SK-N-SH (cell line): ENCODE measurements at regions not wholly inside any gene's neighbourhood (a gene's known extent, or its start where the extent isn't known, plus 50 kb on each side); places are given as distances from the start of the nearest gene placed in this dataset.

Experiments
- CTCF ChIA-PET: fragments of 300-600, 350-600 bp; formaldehyde crosslinking; extraction: SDS; loops from one replicate; lab custom pipeline; 2021; lab: Yijun Ruan, JAX
- POLR2A ChIA-PET: fragments of 350-600 bp; sonication (Branson Sonifier 250); formaldehyde crosslinking; extraction: SDS; loops from one replicate; lab custom pipeline; 2020; ENCODE audit warnings: antibody characterized with exemption, inconsistent platforms; lab: Yijun Ruan, JAX
- DNase-seq: peaks from one replicate; pipeline ENCODE4 v3.0.0; 2012
- H2AFZ ChIP-seq: fragments of 200-600 bp; sonication (generic); 2 replicates; pipeline ENCODE4 v1.8.1; 2016; ENCODE audit warnings: antibody characterized with exemption, mild to moderate bottlenecking, low read depth
- H3F3A ChIP-seq: fragments of 200-600 bp; sonication (generic); replicated peaks from 2 replicates; pipeline ENCODE3; 2016; ENCODE audit warnings: antibody characterized with exemption, mild to moderate bottlenecking; ENCODE audit not compliant: insufficient read depth
- H3K27ac ChIP-seq, 2 experiments: fragments of 200-500 bp in 1 of 2; fragments of 200-600 bp in 1 of 2; sonication (Bioruptor generic) in 1 of 2; sonication (generic), shearing (Covaris generic) in 1 of 2; 2 replicates each; pipeline versions ENCODE4 v1.5.1 to v1.6.1; 2014 to 2016; ENCODE audit warnings: low read depth in 2 of 2, inconsistent platforms in 1 of 2, low read length in 1 of 2, mild to moderate bottlenecking in 1 of 2, mixed read lengths in 1 of 2
- H3K27me3 ChIP-seq: fragments of 200-600 bp; sonication (generic), shearing (Covaris generic); 2 replicates; pipeline ENCODE4 v1.6.1; 2016; ENCODE audit warnings: mixed run types; ENCODE audit not compliant: insufficient read depth
- H3K36me3 ChIP-seq, 2 experiments: fragments of 200-500 bp in 1 of 2; fragments of 200-600 bp in 1 of 2; sonication (Bioruptor generic) in 1 of 2; sonication (generic) in 1 of 2; replicated peaks in 1 of 2; 2 replicates each; pipeline versions ENCODE3 to v1.5.1; 2014 to 2016; ENCODE audit warnings: low read length in 1 of 2, mild to moderate bottlenecking in 1 of 2; ENCODE audit not compliant: insufficient read depth in 2 of 2, control insufficient read depth in 1 of 2
- H3K4me1 ChIP-seq, 2 experiments: fragments of 200-500 bp in 1 of 2; fragments of 200-600 bp in 1 of 2; sonication (Bioruptor generic) in 1 of 2; sonication (generic), shearing (Covaris generic) in 1 of 2; 2 replicates each; pipeline versions ENCODE4 v1.5.1 to v1.6.1; 2014 to 2016; ENCODE audit warnings: low read depth in 1 of 2, low read length in 1 of 2, mixed run types in 1 of 2; ENCODE audit not compliant: insufficient read depth in 2 of 2, control insufficient read depth in 1 of 2
- H3K4me2 ChIP-seq: fragments of 200-600 bp; sonication (generic), shearing (Covaris generic); 2 replicates; pipeline ENCODE4 v1.6.1; 2017; ENCODE audit warnings: mixed run types
- H3K4me3 ChIP-seq, 2 experiments: fragments of 200-500 bp in 1 of 2; fragments of 200-600 bp in 1 of 2; sonication (Bioruptor generic) in 1 of 2; sonication (generic), shearing (Covaris generic) in 1 of 2; 2 replicates each; pipeline versions ENCODE4 v1.5.1 to v1.8.1; 2014 to 2016; ENCODE audit warnings: low read depth in 2 of 2, inconsistent platforms in 1 of 2, low read length in 1 of 2, mild to moderate bottlenecking in 1 of 2, mixed read lengths in 1 of 2, moderate library complexity in 1 of 2
- H3K79me2 ChIP-seq: fragments of 200-600 bp; sonication (generic); 2 replicates; pipeline ENCODE4 v1.8.1; 2017; ENCODE audit warnings: mild to moderate bottlenecking; ENCODE audit not compliant: insufficient read depth
- H3K9ac ChIP-seq: fragments of 200-600 bp; sonication (generic); 2 replicates; pipeline ENCODE4 v1.6.1; 2017; ENCODE audit warnings: mixed run types
- H3K9me2 ChIP-seq: fragments of 200-600 bp; sonication (generic); 2 replicates; pipeline ENCODE4 v1.6.1; 2017; ENCODE audit warnings: mixed run types
- H3K9me3 ChIP-seq: fragments of 200-600 bp; sonication (generic); 2 replicates; pipeline ENCODE4 v1.6.1; 2017; ENCODE audit warnings: mixed run types, mild to moderate bottlenecking, moderate library complexity
- H4K20me1 ChIP-seq: fragments of 200-600 bp; sonication (generic); 2 replicates; pipeline ENCODE4 v1.6.1; 2017; ENCODE audit warnings: mild to moderate bottlenecking, mixed run types; ENCODE audit not compliant: insufficient read depth
- EP300 ChIP-seq, 2 experiments: IDR thresholded peaks; 2 replicates each; pipeline versions ENCODE4 v1.4.0 to v1.6.1; 2012; ENCODE audit warnings: borderline replicate concordance in 1 of 2, low read depth in 1 of 2, low read length in 1 of 2
- GABPA ChIP-seq: IDR thresholded peaks from 2 replicates; pipeline ENCODE4 v1.4.0; 2012; ENCODE audit warnings: low read depth, mild to moderate bottlenecking
- JUND ChIP-seq: IDR thresholded peaks from 2 replicates; pipeline ENCODE4 v1.4.0; 2012
- MAX ChIP-seq: IDR thresholded peaks from 2 replicates; pipeline ENCODE4 v1.4.0; 2012; ENCODE audit warnings: low read depth
- MEF2A ChIP-seq: IDR thresholded peaks from 2 replicates; pipeline ENCODE4 v1.4.0; 2012; ENCODE audit warnings: low read depth, borderline replicate concordance
- MXI1 ChIP-seq: IDR thresholded peaks from 2 replicates; pipeline ENCODE4 v1.6.1; 2012; ENCODE audit warnings: mild to moderate bottlenecking, low read depth, low read length, improper control_type of control experiment
- PBX3 ChIP-seq: IDR thresholded peaks from 2 replicates; pipeline ENCODE4; 2012
- POLR2AphosphoS5 ChIP-seq: IDR thresholded peaks from 2 replicates; pipeline ENCODE4 v1.6.1; 2012; ENCODE audit warnings: low read depth, low read length
- RAD21 ChIP-seq: IDR thresholded peaks from 2 replicates; pipeline ENCODE4 v1.6.1; 2012; ENCODE audit warnings: mild to moderate bottlenecking, low read length
- RCOR1 ChIP-seq: fragments of 150-350 bp; IDR thresholded peaks from 2 replicates; pipeline ENCODE4 v1.6.1; 2017; ENCODE audit warnings: antibody characterized with exemption, low read length
- RXRA ChIP-seq: IDR thresholded peaks from 2 replicates; pipeline ENCODE4 v1.4.0; 2012; ENCODE audit warnings: low read depth, mild to moderate bottlenecking, borderline replicate concordance
- SIN3A ChIP-seq: IDR thresholded peaks from 2 replicates; pipeline ENCODE4 v1.6.1; 2012; ENCODE audit warnings: low read depth, mild to moderate bottlenecking, low read length, moderate library complexity, borderline replicate concordance
- USF1 ChIP-seq: IDR thresholded peaks from 2 replicates; pipeline ENCODE4 v1.4.0; 2012; ENCODE audit warnings: low read depth, borderline replicate concordance
- ZBTB33 ChIP-seq: IDR thresholded peaks from 2 replicates; pipeline ENCODE4 v1.4.0; 2012; ENCODE audit warnings: low read depth, borderline replicate concordance
- WGBS: methylation state at CpG from one replicate; pipeline ENCODE4 v1.1.6; 2017; ENCODE audit warnings: low lambda C conversion rate; 5-methylcytosine and 5-hydroxymethylcytosine counted together

- Histone ChIP-seq H3K4me3 (no peak overlapping the region), H3K27ac (no peak overlapping the region), H3K9ac (no peak overlapping the region), H3K4me2 (no peak overlapping the region), H3K79me2 (no peaks in the 10 kb centered on the region), H3K4me1 (no peaks in the 10 kb centered on the region; a peak in 1 of 4 replicates), H4K20me1 (no peaks in the 10 kb centered on the region), H3K27me3 (no peaks in the 10 kb centered on the region), H3F3A (no peaks in the 10 kb centered on the region), H3K9me3 (no peaks in the 10 kb centered on the region), H2AFZ (no peak overlapping the region), H3K36me3 (no peaks in the 10 kb centered on the region), H3K9me2 (no peaks in the 10 kb centered on the region)
- ChIA-PET POLR2A (no interaction called here), CTCF (no interaction called here)
- no peak for DNase-seq
- TF ChIP-seq MEF2A (no peak), POLR2AphosphoS5 (no peak), PBX3 (no peak), EP300 (IDR thresholded peaks at IDR 0.05; ENCODE audit: borderline replicate concordance in 1 of 2, low read depth in 1 of 2, low read length in 1 of 2) (no peak), RXRA (no peak), SIN3A (no peak), MXI1 (no peak), GABPA (no peak), ZBTB33 (no peak)
- 57% methylated on average over 5 of the region's 5 CpGs for WGBS
These were observed 828.4 kb upstream of the SLC10A2 start for GRCh38 chr13:103894626-103895025.

- CTCF ChIA-PET: interaction anchor here (1.1 to 2.3 kb wide), 3 partner anchors 122 to 688 kb away, joined by 3 to 11 read pairs (median 9); no protein-coding TSS in a partner anchor
- H3K36me3 ChIP-seq: peaks cover 0 to 2% of the 10 kb centered on the region in 2 experiments
- no peak overlapping the region for H3K9ac ChIP-seq
- no peaks in the 10 kb centered on the region for H3K79me2 ChIP-seq
- H3K9me2 ChIP-seq: no peaks in the 10 kb centered on the region
- H3K27ac ChIP-seq: peak overlapping the region in 1 of 2 experiments; percentile 82; a peak in 2 of 4 replicates
- no peak overlapping the region for H2AFZ ChIP-seq
- H3K9me3 ChIP-seq: no peaks in the 10 kb centered on the region
- no peaks in the 10 kb centered on the region for H4K20me1 ChIP-seq
- DNase-seq: no peak
- H3K4me2 ChIP-seq: no peak overlapping the region
- POLR2A ChIA-PET: no interaction called here
- no peaks in the 10 kb centered on the region for H3K27me3 ChIP-seq
- H3K4me3 ChIP-seq: no peak overlapping the region
- no peaks in the 10 kb centered on the region for H3F3A ChIP-seq
- H3K4me1 ChIP-seq: peaks cover 0 to 3% of the 10 kb centered on the region in 2 experiments; a peak in 1 of 4 replicates
- TF ChIP-seq JUND (no peak), USF1 (no peak), MXI1 (no peak), PBX3 (no peak), RAD21 (no peak), MAX (no peak), RCOR1 (no peak)
- WGBS: 67% methylated on average over 7 of the region's 7 CpGs
These were observed 818.0 kb upstream of the SLC10A2 start for GRCh38 chr13:103884101-103884723.
